ENCODE measurements at regions not wholly inside any gene's neighbourhood (a gene's known extent, or its start where the extent isn't known, plus 50 kb on each side); places are given as distances from the start of the nearest gene placed in this dataset.
A peak's percentile ranks its signal among the peaks of the same experiment; 100 is the strongest.

- H3K27ac Mint-ChIP-seq = no peak overlapping the region
- H3K27me3 Mint-ChIP-seq = peaks cover 28% of the 10 kb centered on the region
- no peak for ATAC-seq (replicated peaks)
- no peak overlapping the region for H3K4me3 Mint-ChIP-seq
- no peaks in the 10 kb centered on the region for H3K36me3 Mint-ChIP-seq (ENCODE audit: low read depth)
- H3K4me1 Mint-ChIP-seq = no peaks in the 10 kb centered on the region
- peaks cover 23% of the 10 kb centered on the region for H3K9me3 Mint-ChIP-seq
These were observed 51.8 kb downstream of the ASCL4 start for GRCh38 chr12:107826276-107826675.

- Mint-ChIP-seq H3K27me3 (peaks cover 30% of the 10 kb centered on the region), H3K4me1 (no peaks in the 10 kb centered on the region), H3K4me3 (no peak overlapping the region), H3K27ac (no peak overlapping the region), H3K36me3 (ENCODE audit: low read depth) (no peaks in the 10 kb centered on the region), H3K9me3 (peaks cover 23% of the 10 kb centered on the region)
- ATAC-seq (replicated peaks) = no peak
These were observed 54.8 kb downstream of the ASCL4 start for GRCh38 chr12:107829271-107829670.

- no peak for ATAC-seq (replicated peaks)
- Mint-ChIP-seq H3K9me3 (peaks cover 5% of the 10 kb centered on the region), H3K4me3 (no peak overlapping the region), H3K36me3 (ENCODE audit: low read depth) (no peaks in the 10 kb centered on the region), H3K27me3 (peaks cover 40% of the 10 kb centered on the region), H3K27ac (no peak overlapping the region), H3K4me1 (no peaks in the 10 kb centered on the region)
These were observed 57.9 kb downstream of the ASCL4 start for GRCh38 chr12:107832441-107832840.

GRCh38 chr12:107840186-107840585, 65.7 kb downstream of the ASCL4 start:
- no peaks in the 10 kb centered on the region for H3K4me1 Mint-ChIP-seq
- H3K4me3 Mint-ChIP-seq = no peak overlapping the region
- no peaks in the 10 kb centered on the region for H3K36me3 Mint-ChIP-seq (ENCODE audit: low read depth)
- ATAC-seq (replicated peaks) = peak; percentile 53
- peaks cover 26% of the 10 kb centered on the region for H3K27me3 Mint-ChIP-seq
- H3K27ac Mint-ChIP-seq = no peak overlapping the region
- no peaks in the 10 kb centered on the region for H3K9me3 Mint-ChIP-seq

- peaks cover 38% of the 10 kb centered on the region for H3K27me3 Mint-ChIP-seq
- no peaks in the 10 kb centered on the region for H3K4me1 Mint-ChIP-seq
- ATAC-seq (replicated peaks) = no peak
- H3K27ac Mint-ChIP-seq = no peak overlapping the region
- no peak overlapping the region for H3K4me3 Mint-ChIP-seq
- no peaks in the 10 kb centered on the region for H3K36me3 Mint-ChIP-seq (ENCODE audit: low read depth)
- H3K9me3 Mint-ChIP-seq = no peaks in the 10 kb centered on the region
These were observed 69.1 kb downstream of the ASCL4 start for GRCh38 chr12:107843351-107844311.

GRCh38 chr12:107844312-107844921, 69.9 kb downstream of the ASCL4 start:
- no peak for ATAC-seq (replicated peaks)
- Mint-ChIP-seq H3K9me3 (no peaks in the 10 kb centered on the region), H3K4me1 (no peaks in the 10 kb centered on the region), H3K27me3 (peaks cover 46% of the 10 kb centered on the region), H3K4me3 (no peak overlapping the region), H3K27ac (no peak overlapping the region), H3K36me3 (ENCODE audit: low read depth) (no peaks in the 10 kb centered on the region)

GRCh38 chr12:107845226-107845979, 70.9 kb downstream of the ASCL4 start:
- no peaks in the 10 kb centered on the region for H3K4me1 Mint-ChIP-seq
- H3K9me3 Mint-ChIP-seq = no peaks in the 10 kb centered on the region
- no peak overlapping the region for H3K4me3 Mint-ChIP-seq
- H3K27ac Mint-ChIP-seq = no peak overlapping the region
- peaks cover 47% of the 10 kb centered on the region for H3K27me3 Mint-ChIP-seq
- H3K36me3 Mint-ChIP-seq (ENCODE audit: low read depth) = no peaks in the 10 kb centered on the region
- ATAC-seq (replicated peaks) = no peak

- H3K4me3 Mint-ChIP-seq = no peak overlapping the region
- no peaks in the 10 kb centered on the region for H3K36me3 Mint-ChIP-seq (ENCODE audit: low read depth)
- H3K27me3 Mint-ChIP-seq = peaks cover 45% of the 10 kb centered on the region
- H3K27ac Mint-ChIP-seq = no peak overlapping the region
- no peaks in the 10 kb centered on the region for H3K4me1 Mint-ChIP-seq
- no peak for ATAC-seq (replicated peaks)
- no peaks in the 10 kb centered on the region for H3K9me3 Mint-ChIP-seq
These were observed 71.6 kb downstream of the ASCL4 start for GRCh38 chr12:107845980-107846659.

GRCh38 chr12:107847430-107847829, 72.9 kb downstream of the ASCL4 start:
- Mint-ChIP-seq H3K9me3 (no peaks in the 10 kb centered on the region), H3K27me3 (peaks cover 47% of the 10 kb centered on the region), H3K4me3 (no peak overlapping the region)

GRCh38 chr12:107847830-107848229, 73.3 kb downstream of the ASCL4 start:
- peaks cover 47% of the 10 kb centered on the region for H3K27me3 Mint-ChIP-seq
- ATAC-seq (replicated peaks) = no peak

More at GRCh38 chr12:107847430-107847829, 72.9 kb downstream of the ASCL4 start:
- no peaks in the 10 kb centered on the region for H3K36me3 Mint-ChIP-seq (ENCODE audit: low read depth)
- H3K27ac Mint-ChIP-seq = no peak overlapping the region
- no peaks in the 10 kb centered on the region for H3K4me1 Mint-ChIP-seq
- no peak for ATAC-seq (replicated peaks)

GRCh38 chr12:107853479-107853878, 79.0 kb downstream of the ASCL4 start:
- Mint-ChIP-seq H3K27me3 (peaks cover 44% of the 10 kb centered on the region), H3K27ac (no peak overlapping the region), H3K36me3 (ENCODE audit: low read depth) (no peaks in the 10 kb centered on the region), H3K4me3 (no peak overlapping the region), H3K9me3 (no peaks in the 10 kb centered on the region), H3K4me1 (no peaks in the 10 kb centered on the region)
- no peak for ATAC-seq (replicated peaks)

More at GRCh38 chr12:107847830-107848229, 73.3 kb downstream of the ASCL4 start:
- Mint-ChIP-seq H3K4me3 (no peak overlapping the region), H3K36me3 (ENCODE audit: low read depth) (no peaks in the 10 kb centered on the region), H3K27ac (no peak overlapping the region), H3K4me1 (no peaks in the 10 kb centered on the region), H3K9me3 (no peaks in the 10 kb centered on the region)

GRCh38 chr12:107855471-107855870, 81.0 kb downstream of the ASCL4 start:
- H3K9me3 Mint-ChIP-seq = no peaks in the 10 kb centered on the region
- H3K27ac Mint-ChIP-seq = no peak overlapping the region
- H3K27me3 Mint-ChIP-seq = peaks cover 40% of the 10 kb centered on the region
- no peaks in the 10 kb centered on the region for H3K36me3 Mint-ChIP-seq (ENCODE audit: low read depth)
- no peak for ATAC-seq (replicated peaks)
- H3K4me1 Mint-ChIP-seq = no peaks in the 10 kb centered on the region
- H3K4me3 Mint-ChIP-seq = no peak overlapping the region

GRCh38 chr12:107856096-107856495, 81.6 kb downstream of the ASCL4 start:
- Mint-ChIP-seq H3K27me3 (peaks cover 46% of the 10 kb centered on the region), H3K4me1 (no peaks in the 10 kb centered on the region), H3K4me3 (no peak overlapping the region), H3K36me3 (ENCODE audit: low read depth) (no peaks in the 10 kb centered on the region), H3K27ac (no peak overlapping the region), H3K9me3 (no peaks in the 10 kb centered on the region)
- no peak for ATAC-seq (replicated peaks)

- no peak overlapping the region for H3K27ac Mint-ChIP-seq
- H3K27me3 Mint-ChIP-seq = peaks cover 51% of the 10 kb centered on the region
- no peaks in the 10 kb centered on the region for H3K4me1 Mint-ChIP-seq
- no peaks in the 10 kb centered on the region for H3K36me3 Mint-ChIP-seq (ENCODE audit: low read depth)
- no peaks in the 10 kb centered on the region for H3K9me3 Mint-ChIP-seq
- no peak for ATAC-seq (replicated peaks)
- no peak overlapping the region for H3K4me3 Mint-ChIP-seq
These were observed 82.7 kb downstream of the ASCL4 start for GRCh38 chr12:107857191-107857590.
